ENCODE measurements at regions not wholly inside any gene's neighbourhood (a gene's known extent, or its start where the extent isn't known, plus 50 kb on each side); places are given as distances from the start of the nearest gene placed in this dataset.

- H4K20me1 ChIP-seq (replicated peaks in 1 of 2; ENCODE audit: control insufficient read depth in 1 of 2, insufficient read depth in 2 of 2, low read length in 2 of 2): no peaks in the 10 kb centered on the region
- H4K91ac ChIP-seq (replicated peaks; ENCODE audit: insufficient read length, low read length): no peak overlapping the region
- H3K36me3 ChIP-seq (ENCODE audit: control insufficient read depth in 2 of 4, insufficient read depth in 4 of 4, low read length in 3 of 4): no peaks in the 10 kb centered on the region
- DNase-seq (ENCODE audit: low read depth in 1 of 2, low spot score in 2 of 2) (no peak), FAIRE-seq (no peak)
- no peak overlapping the region for H4K8ac ChIP-seq (ENCODE audit: extremely low read depth, insufficient read depth, low read length)
- H3K14ac ChIP-seq (ENCODE audit: insufficient read length): no peak overlapping the region
- H2BK20ac ChIP-seq (ENCODE audit: low read length): no peak overlapping the region
- no peak overlapping the region for H2BK120ac ChIP-seq (replicated peaks; ENCODE audit: low read depth, low read length)
- H3K56ac ChIP-seq (replicated peaks; ENCODE audit: insufficient read length, low read depth, low read length): no peak overlapping the region
- ChIA-PET CTCF (ENCODE audit: partially characterized antibody) (interaction anchor here (0.9 to 5.0 kb wide), 4 partner anchors 11 to 99 kb away, joined by 3 to 29 read pairs (median 4); no protein-coding TSS in a partner anchor), POLR2A (ENCODE audit: partially characterized antibody) (interaction anchor here (1.1 kb wide), 1 partner anchor 11 kb away, joined by 3 read pairs; no protein-coding TSS in a partner anchor)
- no peak overlapping the region for H3K4ac ChIP-seq (replicated peaks; ENCODE audit: insufficient read length, low read depth, low read length)
- H2BK12ac ChIP-seq (ENCODE audit: low read depth, low read length): no peak overlapping the region
- no peak overlapping the region for H4K5ac ChIP-seq (ENCODE audit: insufficient read length, low read depth, low read length)
- H3K9me3 ChIP-seq (ENCODE audit: insufficient read depth in 2 of 2, low read depth in 1 of 2, low read length in 1 of 2): no peaks in the 10 kb centered on the region
- peaks cover 0 to 4% (median 0%) of the 10 kb centered on the region in 4 experiments; a peak in 1 of 7 replicates for H3K4me1 ChIP-seq (replicated peaks in 1 of 4; ENCODE audit: control insufficient read depth in 3 of 4, insufficient read depth in 4 of 4, low read length in 3 of 4)
- TF ChIP-seq SP1 (IDR thresholded peaks at IDR 0.05; ENCODE audit: low read depth, low read length) (no peak), TCF12 (IDR thresholded peaks at IDR 0.05; ENCODE audit: low read depth, low read length) (no peak), POLR2A (IDR thresholded peaks at IDR 0.05; ENCODE audit: control extremely low read depth in 1 of 2, low read depth in 2 of 2, low read length in 2 of 2) (no peak), TAF1 (IDR thresholded peaks at IDR 0.05; ENCODE audit: low read depth, low read length) (no peak), MAFK (IDR thresholded peaks at IDR 0.05; ENCODE audit: low read depth, low read length) (no peak), FOSL1 (IDR thresholded peaks at IDR 0.05; ENCODE audit: insufficient read depth, low read depth, low read length) (no peak), NANOG (IDR thresholded peaks at IDR 0.05; ENCODE audit: insufficient read depth, low read depth, low read length, poor library complexity, severe bottlenecking) (no peak), RFX5 (IDR thresholded peaks at IDR 0.05; ENCODE audit: borderline replicate concordance, low read depth, low read length) (no peak), POU5F1 (IDR thresholded peaks at IDR 0.05; ENCODE audit: low read depth, low read length) (no peak), TBP (IDR thresholded peaks at IDR 0.05; ENCODE audit: low read depth, low read length) (no peak), JUN (IDR thresholded peaks at IDR 0.05; ENCODE audit: low read depth, low read length) (no peak), PHF8 (conservative IDR thresholded peaks at IDR 0.05; ENCODE audit: low read depth, low read length) (no peak)
- H2AFZ ChIP-seq (ENCODE audit: low read length): no peak overlapping the region
- H2BK15ac ChIP-seq (ENCODE audit: low read length): no peak overlapping the region
- WGBS, 2 experiments (ENCODE audit: extremely low coverage in 1 of 2, insufficient coverage in 1 of 2, insufficient read length in 1 of 2, insufficient replicate concordance in 2 of 2, low coverage in 1 of 2, low lambda C conversion rate in 2 of 2, missing lambda C conversion rate in 1 of 2): 91% methylated on average over 4 of the region's 4 CpGs; no CpG with 5 or more reads in 1 of the 2 experiments
- H3K79me2 ChIP-seq (ENCODE audit: control insufficient read depth in 1 of 2, insufficient read depth in 2 of 2, low read length in 2 of 2): no peaks in the 10 kb centered on the region
- no peak overlapping the region for H3K4me2 ChIP-seq (ENCODE audit: insufficient read depth in 1 of 2, low read depth in 2 of 2, low read length in 2 of 2)
- no peak overlapping the region for H2BK5ac ChIP-seq (ENCODE audit: low read depth, low read length)
- H3K9ac ChIP-seq (replicated peaks in 1 of 4; ENCODE audit: extremely low read depth in 1 of 4, low read depth in 3 of 4, low read length in 3 of 4): no peak overlapping the region
- H3K23ac ChIP-seq (ENCODE audit: insufficient read length): no peak overlapping the region
- 0 out of 2 replicates have a peak, but pooled peaks cover 2% of the 10 kb centered on the region for H3K23me2 ChIP-seq (ENCODE audit: low read depth, low read length)
- no peaks in the 10 kb centered on the region for H3K79me1 ChIP-seq (ENCODE audit: low read depth, low read length)
- no peak overlapping the region for H3K4me3 ChIP-seq (ENCODE audit: extremely low read depth in 1 of 4, insufficient read depth in 2 of 4, low read depth in 3 of 4, low read length in 4 of 4)
- no peak overlapping the region for H3K18ac ChIP-seq (ENCODE audit: extremely low read depth, low read length)
- no peak overlapping the region for H3K27ac ChIP-seq (ENCODE audit: low read depth, low read length)
- H2AK5ac ChIP-seq (ENCODE audit: low read depth, low read length): no peak overlapping the region
- no peaks in the 10 kb centered on the region for H3K27me3 ChIP-seq (replicated peaks in 1 of 4; ENCODE audit: control insufficient read depth in 3 of 4, extremely low read depth in 1 of 4, insufficient read depth in 3 of 4, low read length in 3 of 4)
Observed at GRCh38 chr2:15736396-15737180, 144.9 kb downstream of the DDX1 start.
